BE2C (cell line): ENCODE measurements at regions not wholly inside any gene's neighbourhood (a gene's known extent, or its start where the extent isn't known, plus 50 kb on each side); places are given as distances from the start of the nearest gene placed in this dataset.

Experiments used
- DNase-seq: peaks from one replicate; pipeline ENCODE4 v3.0.0-alpha.2; 2020
- H3K27me3 ChIP-seq: fragments of 250-450 bp; sonication (Bioruptor Pico); 2 replicates; pipeline ENCODE4 v1.5.1; 2020; ENCODE audit warnings: mild to moderate bottlenecking
- H3K36me3 ChIP-seq: fragments of 250-450 bp; sonication (Bioruptor Pico); 2 replicates; pipeline ENCODE4 v1.5.1; 2020; ENCODE audit warnings: mild to moderate bottlenecking
- H3K4me1 ChIP-seq: fragments of 250-450 bp; sonication (Bioruptor Pico); 2 replicates; pipeline ENCODE4 v1.5.1; 2020
- H3K4me3 ChIP-seq: 2 replicates; pipeline ENCODE4 v1.5.1; 2011; ENCODE audit warnings: low read depth, low read length
- H3K9me3 ChIP-seq: fragments of 250-450 bp; sonication (Bioruptor Pico); 2 replicates; pipeline ENCODE4 v1.5.1; 2020
- CTCF ChIP-seq: IDR thresholded peaks from 2 replicates; pipeline ENCODE4 v1.5.1; 2012; ENCODE audit warnings: mild to moderate bottlenecking, low read depth, low read length

- H3K27me3 ChIP-seq, result no peaks in the 10 kb centered on the region
- no peaks in the 10 kb centered on the region for H3K36me3 ChIP-seq
- DNase-seq, result no peak
- H3K4me3 ChIP-seq, result no peak overlapping the region
- no peak for TF ChIP-seq CTCF
- H3K4me1 ChIP-seq, result peaks cover 7% of the 10 kb centered on the region
- H3K9me3 ChIP-seq, result no peaks in the 10 kb centered on the region
Observed at GRCh38 chr1:83716641-83717040, 282.3 kb downstream of the TTLL7 start.

GRCh38 chr1:83715550-83715949 lies 283.4 kb downstream of the TTLL7 start:
- TF ChIP-seq CTCF, result no peak
- Histone ChIP-seq H3K4me1 (peaks cover 14% of the 10 kb centered on the region), H3K27me3 (no peaks in the 10 kb centered on the region), H3K9me3 (no peaks in the 10 kb centered on the region), H3K36me3 (no peaks in the 10 kb centered on the region), H3K4me3 (no peak overlapping the region)
- DNase-seq, result peak; percentile 23

- TF ChIP-seq CTCF, result no peak
- no peaks in the 10 kb centered on the region for H3K9me3 ChIP-seq
- H3K4me3 ChIP-seq, result no peak overlapping the region
- H3K36me3 ChIP-seq, result no peaks in the 10 kb centered on the region
- peaks cover 14% of the 10 kb centered on the region for H3K4me1 ChIP-seq
- DNase-seq, result no peak
- H3K27me3 ChIP-seq, result no peaks in the 10 kb centered on the region
Observed at GRCh38 chr1:83709662-83710061, 289.3 kb downstream of the TTLL7 start.

- Histone ChIP-seq H3K4me1 (peaks cover 14% of the 10 kb centered on the region), H3K36me3 (no peaks in the 10 kb centered on the region), H3K27me3 (no peaks in the 10 kb centered on the region), H3K9me3 (no peaks in the 10 kb centered on the region), H3K4me3 (no peak overlapping the region)
- DNase-seq, result no peak
- no peak for TF ChIP-seq CTCF
Observed at GRCh38 chr1:83706354-83706938, 292.5 kb downstream of the TTLL7 start.

- Histone ChIP-seq H3K9me3 (no peaks in the 10 kb centered on the region), H3K4me3 (no peak overlapping the region), H3K4me1 (peaks cover 6% of the 10 kb centered on the region), H3K27me3 (no peaks in the 10 kb centered on the region), H3K36me3 (no peaks in the 10 kb centered on the region)
- no peak for TF ChIP-seq CTCF
- DNase-seq, result no peak
Observed at GRCh38 chr1:83705091-83705490, 293.8 kb downstream of the TTLL7 start.

GRCh38 chr1:83704350-83704749 lies 294.6 kb downstream of the TTLL7 start:
- H3K4me3 ChIP-seq, result no peak overlapping the region
- H3K36me3 ChIP-seq, result no peaks in the 10 kb centered on the region
- TF ChIP-seq CTCF, result 0 out of 2 replicates have a peak, but pooled peaks have one; percentile 9
- no peaks in the 10 kb centered on the region for H3K9me3 ChIP-seq
- peaks cover 5% of the 10 kb centered on the region for H3K4me1 ChIP-seq
- DNase-seq, result no peak
- no peaks in the 10 kb centered on the region for H3K27me3 ChIP-seq
